ENCODE measurements at regions not wholly inside any gene's neighbourhood (a gene's known extent, or its start where the extent isn't known, plus 50 kb on each side); places are given as distances from the start of the nearest gene placed in this dataset.

DNA sequence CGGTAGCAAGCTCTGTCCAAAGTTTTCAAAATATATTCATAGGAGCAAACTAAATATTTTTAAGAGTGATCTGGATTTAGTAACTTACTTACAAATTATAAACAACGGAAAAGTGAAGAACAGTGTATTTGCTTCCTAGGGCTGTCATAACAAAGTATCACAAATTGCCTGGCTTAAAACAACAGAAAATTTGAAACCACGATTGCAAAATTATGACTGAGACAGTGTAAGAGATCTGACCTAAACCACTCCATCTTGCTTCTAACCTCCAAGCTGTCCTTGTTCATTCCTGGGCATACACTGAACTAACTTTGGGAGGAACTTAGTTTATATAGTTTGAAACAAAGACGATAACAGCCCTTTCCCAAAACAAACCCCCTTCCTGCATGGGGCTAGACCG is 202.0 kb upstream of the CDH6 start:
- TF ChIP-seq EZH2 (IDR thresholded peaks at IDR 0.05; ENCODE audit: borderline replicate concordance, low read depth, low read length, severe bottlenecking) (no peak), CTCF (IDR thresholded peaks at IDR 0.05; ENCODE audit: borderline replicate concordance, extremely low read depth, low read length, poor library complexity, severe bottlenecking) (no peak)
- Histone ChIP-seq H3K9ac (ENCODE audit: low read depth, low read length) (no peak overlapping the region), H2AFZ (ENCODE audit: low read depth, low read length) (no peak overlapping the region), H4K20me1 (ENCODE audit: insufficient read depth, low read length) (no peaks in the 10 kb centered on the region), H3K36me3 (ENCODE audit: insufficient read depth, low read length) (no peaks in the 10 kb centered on the region), H3K4me1 (ENCODE audit: insufficient read depth, low read length) (no peaks in the 10 kb centered on the region), H3K79me2 (ENCODE audit: insufficient read depth, low read length) (no peaks in the 10 kb centered on the region), H3K9me3 (ENCODE audit: insufficient read depth, low read length, severe bottlenecking) (no peaks in the 10 kb centered on the region), H3K4me2 (ENCODE audit: insufficient read depth, low read length) (no peak overlapping the region), H3K4me3 (ENCODE audit: low read depth in 1 of 2, low read length in 2 of 2) (no peak overlapping the region), H3K27ac (ENCODE audit: low read length) (no peak overlapping the region), H3K27me3 (ENCODE audit: insufficient read depth, low read length, poor library complexity) (no peaks in the 10 kb centered on the region)
- ATAC-seq (ENCODE audit: insufficient read depth, low read depth), result no peak
- no peak for DNase-seq

DNA sequence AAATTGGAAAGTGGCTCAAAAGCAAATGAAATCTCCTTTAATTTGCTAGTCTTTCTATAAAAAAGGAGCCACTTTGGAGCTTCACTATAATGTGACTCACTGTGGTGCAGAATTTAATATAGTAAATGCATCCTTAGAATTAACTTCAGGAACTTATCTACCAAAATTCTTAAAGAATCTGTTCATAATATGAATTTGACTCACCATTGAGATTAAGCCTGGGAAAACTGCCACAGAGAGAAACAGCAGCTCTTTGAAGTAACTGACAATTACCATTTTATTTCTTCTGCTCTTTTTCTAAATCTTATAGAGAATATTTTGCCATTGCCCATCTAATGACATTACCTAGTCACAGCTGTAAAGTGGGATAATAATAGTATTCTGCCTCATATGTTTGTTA is 211.9 kb upstream of the CDH6 start:
- no peak overlapping the region for H3K4me2 ChIP-seq (ENCODE audit: insufficient read depth, low read length)
- H3K36me3 ChIP-seq (ENCODE audit: insufficient read depth, low read length), result no peaks in the 10 kb centered on the region
- no peaks in the 10 kb centered on the region for H3K9me3 ChIP-seq (ENCODE audit: insufficient read depth, low read length, severe bottlenecking)
- H3K79me2 ChIP-seq (ENCODE audit: insufficient read depth, low read length), result no peaks in the 10 kb centered on the region
- H3K4me1 ChIP-seq (ENCODE audit: insufficient read depth, low read length), result no peaks in the 10 kb centered on the region
- no peak overlapping the region for H3K4me3 ChIP-seq (ENCODE audit: low read depth in 1 of 2, low read length in 2 of 2)
- H3K9ac ChIP-seq (ENCODE audit: low read depth, low read length), result no peak overlapping the region
- DNase-seq (no peak), ATAC-seq (ENCODE audit: insufficient read depth, low read depth) (no peak)
- TF ChIP-seq CTCF (IDR thresholded peaks at IDR 0.05; ENCODE audit: borderline replicate concordance, extremely low read depth, low read length, poor library complexity, severe bottlenecking) (no peak), EZH2 (IDR thresholded peaks at IDR 0.05; ENCODE audit: borderline replicate concordance, low read depth, low read length, severe bottlenecking) (no peak)
- no peaks in the 10 kb centered on the region for H3K27me3 ChIP-seq (ENCODE audit: insufficient read depth, low read length, poor library complexity)
- no peak overlapping the region for H3K27ac ChIP-seq (ENCODE audit: low read length)
- no peak overlapping the region for H2AFZ ChIP-seq (ENCODE audit: low read depth, low read length)
- no peaks in the 10 kb centered on the region for H4K20me1 ChIP-seq (ENCODE audit: insufficient read depth, low read length)

DNA sequence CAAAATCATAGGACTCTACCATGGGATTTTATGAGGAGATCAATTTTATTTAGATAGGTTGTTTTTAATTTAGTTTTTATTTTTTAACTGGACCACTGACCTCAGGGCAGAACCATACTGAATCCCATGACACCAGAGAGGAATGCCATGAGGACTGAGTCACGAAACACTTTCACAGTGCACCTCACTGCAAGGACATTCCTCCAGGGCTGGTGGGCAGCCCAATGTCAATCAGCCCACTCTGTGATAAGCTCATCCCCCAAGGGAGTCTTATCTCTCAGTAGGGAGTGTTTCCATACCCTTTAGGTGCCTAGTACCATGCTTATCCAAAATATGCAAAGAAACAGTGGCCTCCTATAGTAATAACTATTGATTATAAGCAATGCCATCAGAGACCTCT is 224.5 kb upstream of the CDH6 start:
- H3K4me2 ChIP-seq (ENCODE audit: insufficient read depth, low read length), result no peak overlapping the region
- no peaks in the 10 kb centered on the region for H3K79me2 ChIP-seq (ENCODE audit: insufficient read depth, low read length)
- H4K20me1 ChIP-seq (ENCODE audit: insufficient read depth, low read length), result no peaks in the 10 kb centered on the region
- H3K27me3 ChIP-seq (ENCODE audit: insufficient read depth, low read length, poor library complexity), result no peaks in the 10 kb centered on the region
- H3K4me3 ChIP-seq (ENCODE audit: low read depth in 1 of 2, low read length in 2 of 2), result no peak overlapping the region
- H3K9me3 ChIP-seq (ENCODE audit: insufficient read depth, low read length, severe bottlenecking), result no peaks in the 10 kb centered on the region
- TF ChIP-seq EZH2 (IDR thresholded peaks at IDR 0.05; ENCODE audit: borderline replicate concordance, low read depth, low read length, severe bottlenecking), result no peak
- TF ChIP-seq CTCF (IDR thresholded peaks at IDR 0.05; ENCODE audit: borderline replicate concordance, extremely low read depth, low read length, poor library complexity, severe bottlenecking), result no peak
- no peak overlapping the region for H3K9ac ChIP-seq (ENCODE audit: low read depth, low read length)
- H3K27ac ChIP-seq (ENCODE audit: low read length), result no peak overlapping the region
- no peaks in the 10 kb centered on the region for H3K4me1 ChIP-seq (ENCODE audit: insufficient read depth, low read length)
- DNase-seq (no peak), ATAC-seq (ENCODE audit: insufficient read depth, low read depth) (no peak)
- no peak overlapping the region for H2AFZ ChIP-seq (ENCODE audit: low read depth, low read length)
- H3K36me3 ChIP-seq (ENCODE audit: insufficient read depth, low read length), result no peaks in the 10 kb centered on the region

DNA sequence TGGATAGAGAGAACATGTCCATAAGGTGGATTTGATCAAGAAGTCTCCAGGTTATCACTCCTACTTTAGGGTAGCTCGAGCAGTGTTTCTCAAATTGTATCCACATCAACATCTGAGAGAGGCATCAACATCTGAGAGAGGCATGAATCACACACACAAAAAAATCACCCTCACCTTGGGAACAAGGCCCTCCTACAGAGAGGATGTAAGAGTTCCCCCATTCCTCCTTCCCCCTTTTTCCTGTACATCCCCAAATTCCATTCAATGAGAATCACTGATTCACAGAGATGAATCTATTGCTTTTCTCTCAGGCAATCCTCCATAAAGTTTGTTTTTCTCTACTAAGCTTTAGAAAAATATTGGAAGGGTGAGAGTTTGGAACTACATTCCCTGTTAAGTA is 233.4 kb upstream of the CDH6 start:
- Histone ChIP-seq H4K20me1 (ENCODE audit: insufficient read depth, low read length) (no peaks in the 10 kb centered on the region), H3K79me2 (ENCODE audit: insufficient read depth, low read length) (no peaks in the 10 kb centered on the region), H3K4me1 (ENCODE audit: insufficient read depth, low read length) (no peaks in the 10 kb centered on the region), H3K36me3 (ENCODE audit: insufficient read depth, low read length) (no peaks in the 10 kb centered on the region), H3K4me3 (ENCODE audit: low read depth in 1 of 2, low read length in 2 of 2) (no peak overlapping the region), H3K27ac (ENCODE audit: low read length) (no peak overlapping the region), H3K9ac (ENCODE audit: low read depth, low read length) (no peak overlapping the region), H3K9me3 (ENCODE audit: insufficient read depth, low read length, severe bottlenecking) (no peaks in the 10 kb centered on the region), H2AFZ (ENCODE audit: low read depth, low read length) (no peak overlapping the region), H3K27me3 (ENCODE audit: insufficient read depth, low read length, poor library complexity) (no peaks in the 10 kb centered on the region), H3K4me2 (ENCODE audit: insufficient read depth, low read length) (no peak overlapping the region)
- no peak for ATAC-seq (ENCODE audit: insufficient read depth, low read depth)
- DNase-seq, result no peak
- no peak for TF ChIP-seq CTCF (IDR thresholded peaks at IDR 0.05; ENCODE audit: borderline replicate concordance, extremely low read depth, low read length, poor library complexity, severe bottlenecking)
- TF ChIP-seq EZH2 (IDR thresholded peaks at IDR 0.05; ENCODE audit: borderline replicate concordance, low read depth, low read length, severe bottlenecking), result no peak

Measured in DND-41 (cell line).